Activated naive CD4-positive, alpha-beta T cell treated with anti-CD3 and anti-CD28 coated beads, Interleukin-2, amount 10 ng/mL, durations not matched to agents 7 days and 5 days (primary cell): ENCODE measurements at regions not wholly inside any gene's neighbourhood (a gene's known extent, or its start where the extent isn't known, plus 50 kb on each side); places are given as distances from the start of the nearest gene placed in this dataset.

ENCODE experiments used
- CTCF ChIA-PET: fragments of 350-600 bp; sonication (Branson Sonifier 250); formaldehyde crosslinking; loops from one replicate; lab custom pipeline; 2021; ENCODE audit warnings: antibody characterized with exemption; lab: Charles Lee
- DNase-seq: peaks from one replicate; pipeline ENCODE4 v3.0.0-alpha.2; 2020
- H3K27ac Mint-ChIP-seq: one replicate; pipeline ENCODE4 v1.8.0; 2021; ENCODE audit warnings: mild to moderate bottlenecking, moderate library complexity, mixed read lengths
- H3K27me3 Mint-ChIP-seq: one replicate; pipeline ENCODE4 v1.8.0; 2021; ENCODE audit warnings: mild to moderate bottlenecking, mixed read lengths
- H3K36me3 Mint-ChIP-seq: one replicate; pipeline ENCODE4 v1.8.0; 2021; ENCODE audit warnings: mixed read lengths
- H3K4me1 Mint-ChIP-seq: one replicate; pipeline ENCODE4 v1.8.0; 2021; ENCODE audit warnings: mixed read lengths
- H3K4me3 Mint-ChIP-seq: one replicate; pipeline ENCODE4 v1.8.0; 2021; ENCODE audit warnings: mild to moderate bottlenecking, moderate library complexity, mixed read lengths
- H3K9me3 Mint-ChIP-seq: one replicate; pipeline ENCODE4 v1.8.0; 2021; ENCODE audit warnings: mixed read lengths

DNA sequence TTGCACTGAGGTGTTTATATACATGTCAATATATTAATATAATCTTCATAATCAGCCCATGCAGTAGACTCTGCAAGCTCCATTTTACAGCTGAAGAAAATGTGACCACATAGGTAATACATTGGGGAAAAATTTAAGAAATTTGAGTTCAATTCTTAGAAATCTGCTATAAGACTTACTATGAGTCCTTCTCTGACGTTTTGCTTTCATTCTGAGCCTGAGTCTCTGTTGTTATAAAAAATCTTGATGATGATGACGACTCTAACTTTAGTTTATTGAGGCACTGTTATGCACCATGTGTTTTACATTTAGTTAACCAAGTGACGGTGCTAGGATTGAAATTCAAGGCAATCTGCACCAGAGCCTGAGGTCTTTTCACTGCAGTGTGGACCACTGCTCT lies 370.3 kb upstream of the PPP1R2C start:
- Mint-ChIP-seq H3K4me1 (peaks cover 6% of the 10 kb centered on the region), H3K9me3 (peaks cover 2% of the 10 kb centered on the region), H3K36me3 (no peaks in the 10 kb centered on the region), H3K27ac (no peak overlapping the region), H3K27me3 (no peaks in the 10 kb centered on the region), H3K4me3 (no peak overlapping the region)
- DNase-seq = no peak
- CTCF ChIA-PET = no interaction called here

DNA sequence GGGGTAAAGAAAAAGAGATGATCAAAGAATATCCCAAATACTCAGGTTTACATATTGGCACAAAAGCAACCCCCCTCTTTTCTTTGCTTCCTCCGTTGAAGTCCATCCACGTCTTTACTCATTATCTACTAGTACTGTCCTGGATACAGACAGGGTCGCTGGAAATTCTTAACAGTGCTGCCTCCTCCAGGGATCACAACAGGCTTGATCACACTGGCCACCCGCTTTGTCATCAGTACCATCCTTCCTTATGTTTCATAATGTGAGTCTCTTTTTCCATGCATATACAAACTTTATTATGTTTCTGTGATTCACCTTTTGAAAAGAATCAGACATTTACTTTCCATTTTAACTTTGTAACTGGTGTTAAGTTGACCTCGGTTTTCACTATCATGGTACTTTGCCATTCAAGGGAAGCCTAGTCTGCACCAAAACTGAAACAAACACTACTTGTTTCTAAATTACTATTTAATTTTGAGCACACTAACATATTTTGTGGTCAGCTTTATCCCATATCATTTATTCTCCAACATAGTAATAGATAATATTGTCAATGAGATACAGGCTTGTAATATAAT lies 387.5 kb upstream of the PPP1R2C start:
- CTCF ChIA-PET = no interaction called here
- no peaks in the 10 kb centered on the region for H3K27me3 Mint-ChIP-seq
- no peak overlapping the region for H3K27ac Mint-ChIP-seq
- no peak for DNase-seq
- H3K9me3 Mint-ChIP-seq = no peaks in the 10 kb centered on the region
- no peaks in the 10 kb centered on the region for H3K4me1 Mint-ChIP-seq
- no peaks in the 10 kb centered on the region for H3K36me3 Mint-ChIP-seq
- H3K4me3 Mint-ChIP-seq = no peak overlapping the region

- Mint-ChIP-seq H3K4me3 (no peak overlapping the region), H3K36me3 (no peaks in the 10 kb centered on the region), H3K27me3 (no peaks in the 10 kb centered on the region), H3K9me3 (no peaks in the 10 kb centered on the region), H3K27ac (no peak overlapping the region), H3K4me1 (no peaks in the 10 kb centered on the region)
- CTCF ChIA-PET = no interaction called here
- no peak for DNase-seq
Observed at GRCh38 chrX:43166874-43167273, 388.9 kb upstream of the PPP1R2C start.

GRCh38 chrX:43175434-43175833 lies 397.5 kb upstream of the PPP1R2C start:
- H3K4me3 Mint-ChIP-seq = no peak overlapping the region
- H3K27me3 Mint-ChIP-seq = no peaks in the 10 kb centered on the region
- H3K36me3 Mint-ChIP-seq = no peaks in the 10 kb centered on the region
- peaks cover 3% of the 10 kb centered on the region for H3K9me3 Mint-ChIP-seq
- CTCF ChIA-PET = no interaction called here
- no peaks in the 10 kb centered on the region for H3K4me1 Mint-ChIP-seq
- H3K27ac Mint-ChIP-seq = no peak overlapping the region
- DNase-seq = no peak

- Mint-ChIP-seq H3K9me3 (peaks cover 3% of the 10 kb centered on the region), H3K27me3 (no peaks in the 10 kb centered on the region), H3K4me1 (no peaks in the 10 kb centered on the region), H3K4me3 (no peak overlapping the region), H3K27ac (no peak overlapping the region), H3K36me3 (no peaks in the 10 kb centered on the region)
- CTCF ChIA-PET = no interaction called here
- no peak for DNase-seq
Observed at GRCh38 chrX:43176686-43177085, 398.7 kb upstream of the PPP1R2C start.

GRCh38 chrX:43188296-43188695 lies 410.3 kb upstream of the PPP1R2C start:
- DNase-seq = no peak
- Mint-ChIP-seq H3K27ac (no peak overlapping the region), H3K4me3 (no peak overlapping the region), H3K4me1 (no peaks in the 10 kb centered on the region), H3K36me3 (no peaks in the 10 kb centered on the region), H3K9me3 (no peaks in the 10 kb centered on the region), H3K27me3 (no peaks in the 10 kb centered on the region)
- CTCF ChIA-PET = no interaction called here

GRCh38 chrX:43211570-43211969 lies 433.6 kb upstream of the PPP1R2C start:
- CTCF ChIA-PET = no interaction called here
- Mint-ChIP-seq H3K27me3 (no peaks in the 10 kb centered on the region), H3K4me3 (no peak overlapping the region), H3K27ac (no peak overlapping the region), H3K36me3 (no peaks in the 10 kb centered on the region), H3K4me1 (no peaks in the 10 kb centered on the region), H3K9me3 (peaks cover 14% of the 10 kb centered on the region)
- DNase-seq = no peak

DNA sequence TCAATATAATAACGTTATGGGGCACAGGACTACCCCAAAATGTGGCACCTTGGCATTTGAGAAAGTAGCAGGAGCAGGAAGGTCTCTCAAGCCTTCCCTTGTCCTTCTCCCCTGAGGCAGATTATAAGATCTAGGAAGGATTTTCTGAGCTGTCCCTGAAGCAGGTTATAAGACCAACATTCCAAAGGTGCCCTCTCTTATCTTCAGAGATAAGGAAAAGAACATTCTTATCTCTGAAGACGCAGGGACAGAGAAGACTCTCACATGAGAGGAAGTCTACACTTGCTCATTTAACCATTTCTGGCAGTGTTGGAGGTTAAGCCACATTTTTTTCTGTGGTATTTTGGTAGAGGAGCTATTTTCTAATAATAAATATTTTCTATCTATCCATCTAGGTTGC lies 437.9 kb upstream of the MAOA start:
- no peaks in the 10 kb centered on the region for H3K36me3 Mint-ChIP-seq
- no peak overlapping the region for H3K4me3 Mint-ChIP-seq
- no peak overlapping the region for H3K27ac Mint-ChIP-seq
- no peaks in the 10 kb centered on the region for H3K4me1 Mint-ChIP-seq
- no peaks in the 10 kb centered on the region for H3K27me3 Mint-ChIP-seq
- CTCF ChIA-PET = no interaction called here
- peaks cover 11% of the 10 kb centered on the region for H3K9me3 Mint-ChIP-seq
- DNase-seq = no peak

DNA sequence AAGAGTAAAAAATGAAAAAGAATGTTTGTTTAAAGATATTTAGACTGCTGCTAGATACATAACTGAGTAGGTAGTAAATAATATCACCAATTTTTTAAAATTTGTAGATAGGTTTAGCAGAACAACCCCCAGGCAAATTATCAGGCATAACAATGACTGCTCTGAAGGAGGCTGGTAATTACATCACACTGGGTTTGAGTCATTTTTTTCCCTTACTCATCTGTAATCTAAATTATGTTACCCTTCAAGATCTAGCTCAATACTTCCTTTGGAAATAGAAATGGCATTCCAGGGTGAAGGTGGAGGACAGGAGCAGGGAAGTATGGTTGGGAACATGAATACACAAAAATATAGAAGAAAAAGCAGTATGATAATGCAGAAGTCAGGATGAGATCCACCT lies 431.6 kb upstream of the MAOA start:
- CTCF ChIA-PET = no interaction called here
- H3K36me3 Mint-ChIP-seq = no peaks in the 10 kb centered on the region
- H3K4me1 Mint-ChIP-seq = no peaks in the 10 kb centered on the region
- DNase-seq = no peak
- no peaks in the 10 kb centered on the region for H3K27me3 Mint-ChIP-seq
- H3K4me3 Mint-ChIP-seq = no peak overlapping the region
- no peak overlapping the region for H3K27ac Mint-ChIP-seq
- H3K9me3 Mint-ChIP-seq = no peaks in the 10 kb centered on the region

GRCh38 chrX:43225626-43226328 lies 430.3 kb upstream of the MAOA start:
- Mint-ChIP-seq H3K9me3 (no peaks in the 10 kb centered on the region), H3K4me3 (no peak overlapping the region), H3K27me3 (no peaks in the 10 kb centered on the region), H3K4me1 (no peaks in the 10 kb centered on the region), H3K27ac (no peak overlapping the region), H3K36me3 (no peaks in the 10 kb centered on the region)
- CTCF ChIA-PET = no interaction called here
- no peak for DNase-seq

DNA sequence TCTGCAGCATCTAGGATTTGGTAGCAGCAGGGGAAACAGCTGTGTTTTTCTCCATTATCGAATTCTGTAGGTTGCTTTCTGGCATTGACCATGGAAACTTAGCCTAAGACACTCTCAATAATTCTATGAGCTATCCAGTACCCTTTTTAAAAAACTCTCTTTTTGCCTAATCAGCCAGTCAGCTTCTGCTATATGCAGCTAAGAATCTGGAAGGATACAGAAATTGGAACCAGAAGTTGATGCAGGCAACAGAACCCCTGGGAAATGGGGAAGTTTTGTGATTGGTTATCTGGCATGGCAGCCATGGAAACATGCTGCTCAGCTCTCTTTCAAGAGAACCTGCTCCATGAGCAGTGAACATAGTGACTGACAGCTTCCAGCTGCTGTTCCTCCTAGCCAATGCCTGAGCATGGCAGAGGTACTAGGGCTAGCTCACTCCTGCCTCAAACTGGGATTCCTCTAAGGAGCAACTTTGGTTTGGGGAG lies 417.6 kb upstream of the MAOA start:
- no peaks in the 10 kb centered on the region for H3K36me3 Mint-ChIP-seq
- H3K27ac Mint-ChIP-seq = no peak overlapping the region
- H3K4me1 Mint-ChIP-seq = no peaks in the 10 kb centered on the region
- H3K27me3 Mint-ChIP-seq = no peaks in the 10 kb centered on the region
- H3K9me3 Mint-ChIP-seq = no peaks in the 10 kb centered on the region
- DNase-seq = no peak
- CTCF ChIA-PET = no interaction called here
- no peak overlapping the region for H3K4me3 Mint-ChIP-seq

- Mint-ChIP-seq H3K27ac (no peak overlapping the region), H3K4me1 (no peaks in the 10 kb centered on the region), H3K36me3 (no peaks in the 10 kb centered on the region), H3K9me3 (no peaks in the 10 kb centered on the region), H3K4me3 (no peak overlapping the region), H3K27me3 (no peaks in the 10 kb centered on the region)
- no peak for DNase-seq
- CTCF ChIA-PET = no interaction called here
Observed at GRCh38 chrX:43239356-43239755, 416.7 kb upstream of the MAOA start.

GRCh38 chrX:43255596-43255995 lies 400.5 kb upstream of the MAOA start:
- CTCF ChIA-PET = no interaction called here
- no peaks in the 10 kb centered on the region for H3K9me3 Mint-ChIP-seq
- H3K4me1 Mint-ChIP-seq = no peaks in the 10 kb centered on the region
- H3K27me3 Mint-ChIP-seq = no peaks in the 10 kb centered on the region
- H3K36me3 Mint-ChIP-seq = no peaks in the 10 kb centered on the region
- no peak overlapping the region for H3K4me3 Mint-ChIP-seq
- H3K27ac Mint-ChIP-seq = no peak overlapping the region
- DNase-seq = no peak

DNA sequence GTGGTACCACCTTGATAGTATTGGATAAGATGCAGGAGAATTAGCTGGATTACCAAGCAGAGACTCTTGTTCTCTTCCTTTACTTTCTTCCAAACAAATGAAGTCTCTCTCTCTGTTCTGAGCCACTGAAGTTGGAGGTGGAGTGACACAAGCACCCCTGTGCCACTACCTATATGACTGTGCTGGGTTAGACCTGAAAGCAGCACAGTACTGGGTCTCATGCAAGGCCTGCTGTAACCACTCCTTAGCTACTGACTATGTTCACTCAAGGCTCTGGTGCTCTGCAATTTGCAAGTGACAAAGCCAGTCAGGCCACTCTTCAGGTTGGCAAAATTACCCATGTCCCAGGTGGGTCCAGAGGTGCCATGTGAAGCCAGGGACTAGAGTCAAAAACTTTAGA lies 389.6 kb upstream of the MAOA start:
- CTCF ChIA-PET = no interaction called here
- no peak for DNase-seq
- H3K9me3 Mint-ChIP-seq = peaks cover 5% of the 10 kb centered on the region
- H3K27me3 Mint-ChIP-seq = no peaks in the 10 kb centered on the region
- H3K4me1 Mint-ChIP-seq = no peaks in the 10 kb centered on the region
- H3K27ac Mint-ChIP-seq = no peak overlapping the region
- no peaks in the 10 kb centered on the region for H3K36me3 Mint-ChIP-seq
- H3K4me3 Mint-ChIP-seq = no peak overlapping the region

DNA sequence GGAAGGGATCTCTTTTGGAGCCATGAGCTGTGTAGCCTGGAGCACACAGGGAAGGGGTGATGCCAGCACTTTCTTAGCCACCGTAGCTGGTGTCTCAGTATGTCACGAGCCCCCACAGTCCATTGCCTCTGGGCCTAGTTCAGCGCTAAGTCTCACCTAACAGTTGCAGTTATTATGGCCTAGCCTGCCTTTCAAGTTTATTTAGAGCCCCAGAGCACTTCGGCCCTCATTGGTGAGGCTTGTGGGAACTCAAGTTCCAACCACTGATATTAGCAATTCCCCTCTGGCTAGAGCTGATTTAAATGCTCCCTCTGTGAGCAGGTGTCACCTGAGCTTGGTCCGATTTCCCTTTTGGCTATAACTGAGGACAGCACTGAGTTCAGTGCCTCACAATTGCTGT lies 388.4 kb upstream of the MAOA start:
- peaks cover 5% of the 10 kb centered on the region for H3K9me3 Mint-ChIP-seq
- H3K27ac Mint-ChIP-seq = no peak overlapping the region
- H3K4me1 Mint-ChIP-seq = no peaks in the 10 kb centered on the region
- no peak overlapping the region for H3K4me3 Mint-ChIP-seq
- CTCF ChIA-PET = no interaction called here
- no peaks in the 10 kb centered on the region for H3K27me3 Mint-ChIP-seq
- no peaks in the 10 kb centered on the region for H3K36me3 Mint-ChIP-seq
- no peak for DNase-seq
